ENCODE measurements at regions not wholly inside any gene's neighbourhood (a gene's known extent, or its start where the extent isn't known, plus 50 kb on each side); places are given as distances from the start of the nearest gene placed in this dataset.

DNA sequence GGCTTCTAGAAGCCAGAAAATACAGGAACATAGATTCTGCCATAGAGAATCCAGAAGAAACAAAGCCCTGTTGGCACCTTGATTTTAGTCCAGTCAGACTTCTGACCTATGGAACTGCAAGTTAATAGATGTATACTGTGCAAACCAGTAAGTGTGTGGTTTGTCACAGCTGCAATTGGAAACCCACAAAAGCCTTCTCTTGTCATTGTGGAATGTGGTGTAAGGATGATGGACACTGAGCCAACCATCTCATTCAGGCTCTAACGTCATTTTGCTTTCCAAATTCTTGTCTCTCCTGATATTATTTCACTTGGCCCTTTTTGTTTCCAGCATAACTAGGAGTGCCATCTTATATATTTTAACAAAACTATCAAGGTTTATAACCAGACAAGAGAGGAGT lies 369.5 kb upstream of the SMIM21 start:
- POLR2A ChIA-PET: no interaction called here
- TF ChIP-seq, protein P1, sequence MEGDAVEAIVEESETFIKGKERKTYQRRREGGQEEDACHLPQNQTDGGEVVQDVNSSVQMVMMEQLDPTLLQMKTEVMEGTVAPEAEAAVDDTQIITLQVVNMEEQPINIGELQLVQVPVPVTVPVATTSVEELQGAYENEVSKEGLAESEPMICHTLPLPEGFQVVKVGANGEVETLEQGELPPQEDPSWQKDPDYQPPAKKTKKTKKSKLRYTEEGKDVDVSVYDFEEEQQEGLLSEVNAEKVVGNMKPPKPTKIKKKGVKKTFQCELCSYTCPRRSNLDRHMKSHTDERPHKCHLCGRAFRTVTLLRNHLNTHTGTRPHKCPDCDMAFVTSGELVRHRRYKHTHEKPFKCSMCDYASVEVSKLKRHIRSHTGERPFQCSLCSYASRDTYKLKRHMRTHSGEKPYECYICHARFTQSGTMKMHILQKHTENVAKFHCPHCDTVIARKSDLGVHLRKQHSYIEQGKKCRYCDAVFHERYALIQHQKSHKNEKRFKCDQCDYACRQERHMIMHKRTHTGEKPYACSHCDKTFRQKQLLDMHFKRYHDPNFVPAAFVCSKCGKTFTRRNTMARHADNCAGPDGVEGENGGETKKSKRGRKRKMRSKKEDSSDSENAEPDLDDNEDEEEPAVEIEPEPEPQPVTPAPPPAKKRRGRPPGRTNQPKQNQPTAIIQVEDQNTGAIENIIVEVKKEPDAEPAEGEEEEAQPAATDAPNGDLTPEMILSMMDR (IDR thresholded peaks at IDR 0.05; ENCODE audit: control extremely low read depth, extremely low read depth, low read depth, missing control alignments): no peak
- CTCF ChIA-PET: no interaction called here
- no peak for DNase-seq (ENCODE audit: extremely low spot score)

DNA sequence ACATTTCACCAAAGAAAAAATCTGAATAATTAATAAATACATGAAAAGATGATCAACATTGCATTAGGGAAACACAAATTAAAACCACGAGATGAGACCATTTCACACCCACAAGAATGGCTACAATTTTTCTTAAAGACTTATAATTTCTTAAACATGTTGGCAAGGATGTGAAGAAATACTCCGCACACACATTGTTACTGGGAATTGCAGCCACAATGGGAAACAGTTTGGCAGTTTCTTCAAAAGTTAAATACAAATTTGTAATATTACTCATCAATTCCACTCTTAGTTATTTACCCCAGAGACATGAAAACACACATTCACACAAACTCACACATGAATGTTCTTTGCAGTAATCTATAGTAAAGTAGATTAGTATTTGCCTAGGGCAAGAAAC lies 363.3 kb upstream of the SMIM21 start:
- no peak for DNase-seq (ENCODE audit: extremely low spot score)
- ChIA-PET CTCF (no interaction called here), POLR2A (no interaction called here)
- TF ChIP-seq, protein P1 (IDR thresholded peaks at IDR 0.05; ENCODE audit: control extremely low read depth, extremely low read depth, low read depth, missing control alignments): no peak

DNA sequence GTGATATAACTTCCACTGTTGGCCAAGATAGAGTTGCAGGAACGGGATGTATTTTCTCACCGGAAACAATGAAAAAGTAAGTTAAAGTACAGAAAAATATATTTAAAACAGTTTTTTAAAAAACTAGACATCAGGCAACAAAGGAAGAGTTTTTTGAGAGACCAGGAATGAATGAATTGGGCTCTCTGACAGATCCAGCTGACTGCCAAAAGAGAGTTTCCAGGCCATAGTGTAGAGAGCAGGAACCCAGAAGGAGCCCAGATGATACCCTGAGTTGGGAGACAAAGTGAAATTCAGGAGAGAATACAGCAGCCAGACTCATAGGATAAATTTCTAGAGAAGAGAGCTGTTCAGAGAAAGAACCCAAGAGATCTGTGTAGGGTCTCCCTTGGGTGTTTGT lies 362.6 kb upstream of the SMIM21 start:
- ChIA-PET CTCF (no interaction called here), POLR2A (no interaction called here)
- no peak for DNase-seq (ENCODE audit: extremely low spot score)
- TF ChIP-seq, protein P1 (IDR thresholded peaks at IDR 0.05; ENCODE audit: control extremely low read depth, extremely low read depth, low read depth, missing control alignments): no peak

DNA sequence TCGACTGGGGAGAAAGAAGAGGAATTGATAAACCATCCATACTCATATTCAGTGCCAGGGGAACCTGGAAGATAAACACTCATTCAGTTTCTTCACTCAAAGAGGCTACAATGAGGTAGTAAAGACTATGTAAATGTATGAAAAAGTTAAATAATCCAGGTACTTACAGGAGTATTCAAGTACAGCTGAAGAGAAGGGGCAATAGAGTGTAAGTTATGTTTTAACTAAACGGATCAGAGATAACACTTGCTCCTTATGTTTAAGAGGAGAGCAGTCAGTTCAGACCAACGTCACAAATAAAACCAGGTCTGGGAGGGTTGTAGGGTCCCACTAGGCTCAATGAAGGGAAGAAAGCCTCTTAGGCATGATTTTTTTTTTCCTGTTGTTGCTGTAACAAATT lies 358.3 kb upstream of the SMIM21 start:
- no peak for DNase-seq (ENCODE audit: extremely low spot score)
- TF ChIP-seq, protein P1 (IDR thresholded peaks at IDR 0.05; ENCODE audit: control extremely low read depth, extremely low read depth, low read depth, missing control alignments): no peak
- ChIA-PET CTCF (no interaction called here), POLR2A (no interaction called here)

DNA sequence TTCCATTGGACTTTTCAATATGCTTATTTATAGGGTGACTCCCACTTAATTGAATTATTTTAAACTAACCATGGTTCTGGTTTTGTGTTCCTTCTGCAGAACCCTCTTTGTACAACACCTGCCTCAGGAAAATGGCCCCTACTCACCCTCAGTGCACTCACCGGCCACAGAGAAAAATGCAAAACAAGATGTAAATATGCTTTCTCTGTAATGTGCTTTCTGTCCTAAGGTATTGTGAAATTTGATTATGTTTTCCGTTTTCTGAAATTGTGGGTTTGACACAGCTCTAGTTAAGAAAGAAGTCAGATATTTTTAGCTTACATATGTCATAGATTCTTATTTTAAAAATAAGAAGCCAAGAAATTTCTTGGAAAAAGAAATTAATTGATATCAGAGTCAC lies 357.7 kb upstream of the SMIM21 start:
- no peak for DNase-seq (ENCODE audit: extremely low spot score)
- TF ChIP-seq, protein P1 (IDR thresholded peaks at IDR 0.05; ENCODE audit: control extremely low read depth, extremely low read depth, low read depth, missing control alignments): no peak
- CTCF ChIA-PET: no interaction called here
- POLR2A ChIA-PET: no interaction called here

DNA sequence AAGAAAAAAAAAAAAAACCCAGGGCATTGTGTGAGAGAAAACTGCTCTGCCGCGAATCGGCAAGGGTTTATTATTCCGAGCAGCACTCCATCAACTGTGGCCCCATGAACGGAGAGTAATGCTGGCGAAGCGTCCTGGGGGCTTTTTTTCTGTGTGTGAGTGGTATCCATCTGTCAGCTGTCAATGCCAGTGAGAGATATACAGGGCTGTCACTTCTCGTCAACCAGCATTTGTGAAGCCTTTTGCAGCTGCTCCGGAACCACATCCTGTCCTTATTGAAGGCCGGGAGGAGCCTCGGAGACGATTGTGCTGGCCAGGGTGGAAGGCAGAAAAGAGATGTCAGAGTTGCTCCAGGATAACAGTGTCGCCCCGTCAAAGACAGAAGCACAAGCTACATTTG lies 356.9 kb upstream of the SMIM21 start:
- TF ChIP-seq, protein P1 (IDR thresholded peaks at IDR 0.05; ENCODE audit: control extremely low read depth, extremely low read depth, low read depth, missing control alignments): no peak
- CTCF ChIA-PET: no interaction called here
- DNase-seq (ENCODE audit: extremely low spot score): no peak
- POLR2A ChIA-PET: no interaction called here
